GM19397 (cell line): ENCODE measurements at regions not wholly inside any gene's neighbourhood (a gene's known extent, or its start where the extent isn't known, plus 50 kb on each side); places are given as distances from the start of the nearest gene placed in this dataset.

Experiments
- ATAC-seq: cut with Tn5 transposase; IDR thresholded peaks from one replicate; pipeline ENCODE4 v1.9.1; 2021; ENCODE audit warnings: mild to moderate bottlenecking, moderate library complexity; ENCODE audit not compliant: unreplicated experiment

- ATAC-seq, result no peak
Observed at GRCh38 chr5:9707732-9708462, 77.7 kb upstream of the TAS2R1 start.

GRCh38 chr5:9699681-9700080, 69.5 kb upstream of the TAS2R1 start:
- ATAC-seq, result no peak

GRCh38 chr5:9698841-9699240, 68.7 kb upstream of the TAS2R1 start:
- ATAC-seq, result no peak

GRCh38 chr5:9698125-9698826, 68.1 kb upstream of the TAS2R1 start:
- no peak for ATAC-seq

- ATAC-seq, result no peak
Observed at GRCh38 chr5:9692576-9692975, 62.4 kb upstream of the TAS2R1 start.

- ATAC-seq, result no peak
Observed at GRCh38 chr5:9691261-9691660, 61.1 kb upstream of the TAS2R1 start.

GRCh38 chr5:9690751-9691150, 60.6 kb upstream of the TAS2R1 start:
- no peak for ATAC-seq

- ATAC-seq, result no peak
Observed at GRCh38 chr5:9686216-9686615, 56.1 kb upstream of the TAS2R1 start.

- no peak for ATAC-seq
Observed at GRCh38 chr5:9681706-9682105, 51.6 kb upstream of the TAS2R1 start.
